Activated CD8-positive, alpha-beta memory T cell treated with anti-CD3 and anti-CD28 coated beads, Interleukin-2, amount 50 U/mL, for 48 hours (primary cell): ENCODE measurements at regions not wholly inside any gene's neighbourhood (a gene's known extent, or its start where the extent isn't known, plus 50 kb on each side); places are given as distances from the start of the nearest gene placed in this dataset.

Experiments
- DNase-seq: peaks from one replicate; pipeline ENCODE4 v3.0.0-alpha.2; 2020

DNA sequence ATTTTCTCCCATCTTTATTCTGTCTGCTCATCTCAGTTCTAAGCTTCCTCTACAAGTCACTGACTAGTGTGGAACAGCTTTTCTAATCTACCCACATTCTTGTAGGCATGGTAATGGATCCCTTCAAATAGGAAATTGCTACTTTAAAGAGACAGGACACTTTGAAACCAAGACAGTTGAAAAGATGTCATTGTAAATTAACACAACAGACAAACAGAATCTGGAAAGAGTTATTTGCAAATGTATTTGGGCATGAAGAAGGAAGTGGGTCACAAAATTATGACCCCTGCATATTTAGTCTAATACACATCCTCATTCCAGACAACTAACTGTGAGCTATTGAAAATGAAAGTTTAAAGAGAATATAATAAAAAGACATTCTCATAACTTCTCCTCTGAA lies 298.2 kb upstream of the MARCKS start:
- no peak for DNase-seq

DNA sequence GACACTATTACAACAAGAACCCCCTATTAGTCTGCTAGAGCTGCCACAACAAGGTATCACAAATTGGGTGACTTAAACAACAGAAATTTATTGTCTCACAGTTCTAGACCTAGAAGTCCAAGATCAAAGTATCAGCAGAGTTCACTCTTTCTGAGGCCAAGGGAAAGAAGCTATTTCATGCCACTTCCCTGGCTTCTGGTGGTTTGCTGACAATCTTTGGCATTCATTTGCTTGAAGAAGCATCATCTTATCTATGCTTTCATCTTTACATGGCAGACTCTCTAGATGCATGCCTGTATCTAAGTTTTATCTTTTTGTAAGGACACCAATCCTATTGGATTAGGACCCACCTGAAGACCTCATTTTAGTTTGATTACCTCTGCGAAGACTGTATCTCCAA lies 296.8 kb upstream of the MARCKS start:
- no peak for DNase-seq

DNA sequence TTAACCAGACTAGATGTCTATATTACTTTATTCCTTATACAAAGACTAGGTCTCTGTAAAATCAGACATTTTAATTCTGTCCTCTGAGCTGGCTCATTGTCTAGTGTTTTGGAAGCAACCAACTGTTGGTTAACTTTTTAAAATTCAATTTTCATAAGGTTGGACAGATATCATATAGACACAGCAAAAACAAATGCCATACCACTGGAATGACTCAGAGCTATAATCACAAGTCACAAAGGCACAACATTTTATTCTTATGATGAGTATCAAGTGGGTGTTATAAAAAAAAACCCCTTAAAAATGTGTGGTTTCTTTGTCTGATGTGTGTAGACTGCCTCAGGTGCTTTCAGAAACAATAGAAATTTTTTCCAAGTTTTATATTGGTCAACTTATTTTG lies 296.2 kb upstream of the MARCKS start:
- no peak for DNase-seq

DNA sequence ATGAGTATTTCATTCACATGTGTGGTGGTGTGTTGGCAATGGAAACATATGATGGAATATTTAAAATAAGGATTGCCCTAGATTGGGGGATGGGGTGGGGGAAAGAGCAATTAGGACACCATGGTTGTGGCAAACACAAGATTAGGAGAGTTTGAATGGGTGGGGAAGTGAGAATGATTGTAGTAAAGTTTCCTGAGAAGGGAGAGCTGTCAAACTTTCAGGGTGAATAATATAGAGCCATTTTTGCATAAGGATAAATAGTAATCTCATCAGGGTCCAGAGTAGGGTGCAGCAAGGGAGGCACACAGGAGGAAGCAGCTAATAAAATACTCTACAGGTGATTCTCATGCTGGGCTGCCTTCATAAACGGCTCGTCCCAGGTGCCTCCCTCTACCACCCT lies 294.9 kb upstream of the MARCKS start:
- no peak for DNase-seq

DNA sequence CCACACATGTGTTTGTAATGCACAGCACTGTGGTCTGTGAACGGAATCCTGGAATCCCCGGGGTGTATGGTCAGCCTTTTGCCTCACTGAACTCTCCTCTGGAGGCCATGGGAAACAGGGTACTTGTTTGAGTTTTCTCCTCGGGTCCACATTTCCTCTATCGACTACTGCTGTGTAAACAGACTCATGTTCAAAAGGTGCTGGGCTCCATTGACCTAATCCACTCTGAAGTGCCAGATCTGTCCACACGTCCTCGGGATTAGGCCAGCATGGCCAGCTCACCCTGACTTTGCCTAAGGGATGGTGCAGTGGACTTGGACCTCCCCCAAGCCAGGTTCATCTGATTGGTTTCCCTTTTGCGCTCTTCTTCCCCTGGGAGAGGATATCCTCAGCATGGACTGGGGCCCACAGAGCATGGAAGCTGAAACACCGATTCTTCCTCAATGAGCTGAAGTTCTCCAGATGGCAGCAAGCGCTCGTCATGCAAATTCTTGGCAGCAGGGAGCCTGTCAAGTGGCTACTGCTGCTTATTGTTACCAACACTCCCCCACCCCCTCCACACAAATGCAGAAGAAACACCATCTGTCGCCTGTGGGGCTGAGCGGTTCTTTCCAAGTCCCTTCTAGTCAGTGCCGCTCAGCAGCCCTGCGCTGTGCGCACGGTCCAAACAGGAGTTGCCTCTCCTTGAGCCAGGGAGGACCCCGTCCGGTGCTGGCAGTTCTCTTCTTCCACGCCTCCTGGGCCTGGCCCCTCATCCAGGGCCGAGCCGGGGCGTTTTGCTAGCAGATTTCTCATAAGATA lies 292.6 kb upstream of the MARCKS start:
- DNase-seq: no peak

DNA sequence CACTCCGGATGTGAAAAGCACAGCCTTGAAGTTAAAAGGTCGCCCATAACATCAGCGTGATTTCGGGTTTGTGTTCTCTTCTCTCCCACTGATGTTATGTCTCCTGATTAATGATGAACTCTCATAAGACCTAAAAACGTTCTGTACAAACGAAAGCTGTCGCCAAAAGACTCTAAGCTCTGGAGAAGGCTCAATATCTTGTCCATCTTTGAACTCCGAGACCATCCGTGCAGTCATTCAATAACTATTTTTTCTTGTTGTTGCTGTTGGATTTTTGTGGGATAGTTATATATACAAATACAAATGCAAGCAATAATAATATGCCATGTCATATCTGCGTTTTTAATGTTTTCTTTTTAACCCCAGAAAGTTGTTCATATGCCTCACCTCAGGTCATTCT lies 291.8 kb upstream of the MARCKS start:
- no peak for DNase-seq

DNA sequence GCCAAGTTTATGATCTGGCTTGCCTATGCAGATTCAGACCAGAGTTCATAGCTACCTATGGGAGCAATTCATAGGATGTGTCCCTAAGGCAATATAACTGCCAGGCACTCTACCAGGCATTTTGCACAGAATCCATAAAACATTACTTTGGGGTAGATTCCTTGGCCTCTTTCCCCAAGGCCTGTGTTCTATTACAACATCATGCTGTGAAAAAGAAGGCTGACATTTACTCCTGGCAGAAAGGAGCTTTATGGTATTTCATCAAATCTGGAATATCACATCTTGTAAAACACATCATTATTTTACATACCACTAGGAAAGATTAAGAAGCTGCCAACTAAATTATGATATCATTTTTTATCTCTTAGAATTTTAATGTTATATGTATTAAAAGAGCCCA lies 287.0 kb upstream of the MARCKS start:
- no peak for DNase-seq

DNA sequence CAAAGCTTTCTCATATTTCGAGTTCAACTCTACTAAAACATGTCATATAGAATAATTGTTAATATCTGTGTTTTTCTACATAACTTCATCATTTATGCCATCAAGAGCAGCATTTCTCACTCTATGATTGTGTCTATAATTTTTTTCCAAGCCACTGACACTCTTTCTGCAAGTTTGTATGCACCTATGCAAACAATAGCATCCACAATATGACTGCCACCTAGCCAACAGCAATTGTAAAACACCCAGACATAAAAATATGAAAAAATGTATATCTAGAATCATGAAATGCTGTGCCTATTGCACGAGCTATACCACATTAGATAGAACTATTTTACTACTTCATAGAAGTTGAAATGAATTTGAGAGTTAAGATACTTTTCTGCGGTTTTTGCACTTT lies 286.5 kb upstream of the MARCKS start:
- no peak for DNase-seq

DNA sequence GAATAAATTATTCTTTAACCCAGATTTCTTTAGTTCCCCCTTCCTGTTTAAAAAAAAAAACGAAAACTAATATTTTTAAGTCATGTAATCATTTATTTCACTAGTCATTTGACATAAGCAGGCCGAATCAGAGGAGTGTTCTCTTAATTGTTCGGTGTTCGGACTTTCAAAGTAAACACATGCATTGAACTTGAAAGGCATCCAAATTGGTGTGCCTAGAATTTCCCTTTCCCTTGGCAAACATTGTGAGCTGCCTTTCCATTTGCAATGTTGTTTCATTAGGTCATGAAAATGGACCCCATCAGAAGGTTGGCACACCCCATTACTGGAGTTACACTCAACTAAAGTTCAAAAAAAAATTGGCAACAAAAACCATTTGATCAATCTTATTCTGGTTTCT lies 283.0 kb upstream of the MARCKS start:
- no peak for DNase-seq

DNA sequence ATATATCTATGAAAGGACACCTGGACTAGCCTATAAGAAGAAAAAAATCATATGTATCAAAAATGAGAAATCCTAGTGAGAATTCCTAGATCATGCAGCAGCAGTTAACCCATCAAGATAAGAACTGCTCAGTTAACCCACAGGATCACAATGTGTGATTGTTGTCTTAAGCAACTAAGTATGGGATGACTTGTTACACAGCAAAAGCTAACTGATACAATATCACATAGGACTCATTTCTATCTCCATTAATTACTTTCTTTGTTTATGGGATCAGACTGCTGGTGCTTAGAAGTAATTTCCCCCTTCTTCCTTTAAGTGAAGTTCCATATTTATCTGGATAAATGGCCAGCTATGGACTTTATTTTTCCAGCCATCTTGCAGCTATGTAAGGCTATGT lies 280.8 kb upstream of the MARCKS start:
- DNase-seq: no peak

DNA sequence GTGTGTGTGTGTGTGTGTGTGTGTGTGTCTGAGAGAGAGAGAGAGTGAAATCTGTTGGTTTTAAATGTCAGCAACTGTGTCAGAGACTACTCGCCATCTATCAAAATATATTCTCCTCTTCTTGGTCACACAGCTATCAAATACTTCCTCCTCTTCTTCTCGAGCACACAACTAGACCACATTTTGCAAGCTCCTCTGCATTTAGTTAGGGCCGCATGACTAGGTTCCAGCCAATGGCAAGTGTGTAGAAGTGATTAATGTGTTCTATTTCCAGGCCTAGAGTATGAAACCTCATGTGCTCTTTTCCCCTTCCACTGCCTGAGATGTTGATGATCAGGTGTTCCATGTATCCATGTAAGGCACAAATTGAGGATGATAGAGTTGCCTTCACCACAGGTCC lies 278.5 kb upstream of the MARCKS start:
- DNase-seq: no peak

DNA sequence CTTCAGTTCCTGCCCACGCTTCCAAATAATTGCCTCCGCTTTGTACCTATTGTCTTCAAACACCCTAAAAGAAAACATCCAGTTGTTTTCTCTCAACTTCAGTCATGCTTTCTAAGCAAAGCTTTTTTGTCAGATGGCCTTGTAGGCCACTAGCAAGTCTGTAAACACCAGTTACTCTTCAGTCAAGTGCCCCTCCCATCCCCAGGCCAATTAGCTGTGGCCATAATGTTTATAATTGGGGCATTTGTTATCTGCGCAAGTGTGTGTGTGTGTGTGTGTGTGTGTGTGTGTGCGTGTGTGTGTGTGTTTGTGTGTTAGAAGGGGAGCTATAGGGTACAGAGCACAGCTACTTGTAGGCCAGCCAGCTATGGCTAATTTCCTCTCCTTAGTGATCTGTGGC lies 272.4 kb upstream of the MARCKS start:
- DNase-seq: no peak

DNA sequence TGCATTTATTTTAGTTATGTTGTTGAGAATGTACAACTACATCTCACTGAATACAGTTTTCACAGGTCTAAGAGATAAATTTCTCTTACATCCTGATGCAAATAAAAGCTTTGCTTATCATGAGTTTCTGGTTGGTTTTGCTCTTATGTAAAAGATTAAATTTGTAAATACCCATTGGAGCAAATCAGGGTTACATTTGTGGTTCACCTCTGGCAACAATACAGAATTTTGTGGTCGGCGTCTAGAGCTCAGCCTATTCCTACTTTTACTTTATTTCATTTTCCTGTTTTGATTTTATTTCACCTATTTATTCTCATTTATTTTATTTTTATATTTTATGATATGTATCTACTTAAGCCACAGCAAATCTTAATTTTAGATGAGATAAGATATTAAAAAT lies 271.9 kb upstream of the MARCKS start:
- no peak for DNase-seq

DNA sequence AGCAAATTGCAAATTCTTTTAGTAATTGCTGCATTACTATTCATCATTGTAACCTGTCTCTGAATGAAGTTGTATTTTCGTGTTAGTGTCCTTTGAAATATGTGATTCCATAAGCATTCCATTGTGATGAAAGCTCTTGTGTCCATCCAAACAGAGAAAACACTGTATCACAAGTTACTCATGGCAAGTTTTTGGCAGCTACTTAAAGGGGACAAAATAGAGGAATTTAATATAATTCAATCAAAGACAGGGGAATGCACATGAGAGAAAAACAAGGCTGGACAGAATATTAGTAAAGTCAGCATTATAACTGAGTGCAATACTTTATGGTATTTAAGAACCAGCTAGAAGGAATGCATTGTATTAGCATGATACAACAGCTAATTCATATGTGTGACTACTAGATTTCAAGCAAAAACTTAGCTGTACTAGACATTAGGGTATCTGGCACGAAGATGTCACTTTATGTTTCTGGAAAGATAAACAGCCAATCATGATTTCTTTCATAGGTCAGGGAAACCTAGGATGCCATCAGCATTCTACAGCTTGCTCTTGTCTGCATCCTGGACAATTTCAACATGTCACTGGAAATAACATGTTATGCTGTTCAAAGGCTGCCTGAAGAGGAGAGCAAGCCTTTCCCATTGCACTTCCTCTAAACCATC lies 270.6 kb upstream of the MARCKS start:
- DNase-seq: no peak

DNA sequence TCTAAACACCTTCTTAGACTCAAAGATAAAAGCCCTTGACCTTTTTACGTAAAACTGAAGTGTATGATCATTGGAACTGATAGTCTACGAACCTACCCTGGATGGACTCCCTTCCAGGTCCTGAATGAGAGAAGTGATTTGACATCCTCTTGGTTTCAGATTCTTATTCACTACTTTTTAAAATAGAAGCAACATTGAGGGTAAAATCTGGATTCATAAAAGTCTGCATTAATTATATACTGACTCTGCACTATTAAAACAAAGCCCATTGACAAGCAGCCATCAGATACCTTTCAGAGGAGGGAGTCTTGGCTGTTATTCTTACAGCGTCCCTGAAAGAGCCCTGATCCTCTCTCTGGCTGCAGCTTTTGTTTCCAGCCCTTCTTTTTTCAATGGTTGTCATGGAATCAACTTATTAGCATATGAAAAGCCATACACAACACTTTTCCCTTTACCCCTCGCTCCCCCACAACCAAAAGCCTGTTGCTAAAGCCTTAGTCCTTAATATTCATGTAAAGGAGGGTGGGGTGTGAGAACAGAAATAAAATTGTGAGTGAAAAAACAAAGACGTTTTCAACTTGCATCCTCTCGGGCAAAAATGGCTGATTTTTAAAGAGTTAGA lies 270.0 kb upstream of the MARCKS start:
- DNase-seq: no peak

DNA sequence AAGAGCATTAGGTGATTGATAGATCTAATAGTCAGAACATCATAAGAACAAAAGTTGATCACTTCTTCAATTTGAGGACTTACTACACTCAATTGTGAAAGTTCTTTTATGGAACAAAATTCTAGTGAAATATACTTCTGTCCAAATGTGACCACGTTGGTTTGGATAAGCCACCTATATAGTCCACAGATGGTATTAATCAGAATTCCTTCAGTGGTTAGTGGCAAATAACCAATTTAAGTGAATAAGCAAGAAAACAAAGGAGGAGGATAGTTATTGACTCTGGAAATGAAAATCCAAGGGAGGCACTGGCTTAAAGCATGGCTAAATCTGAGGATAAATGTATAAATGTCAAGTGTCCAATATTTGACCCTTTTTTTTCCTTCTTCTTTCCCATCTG lies 268.5 kb upstream of the MARCKS start:
- no peak for DNase-seq

DNA sequence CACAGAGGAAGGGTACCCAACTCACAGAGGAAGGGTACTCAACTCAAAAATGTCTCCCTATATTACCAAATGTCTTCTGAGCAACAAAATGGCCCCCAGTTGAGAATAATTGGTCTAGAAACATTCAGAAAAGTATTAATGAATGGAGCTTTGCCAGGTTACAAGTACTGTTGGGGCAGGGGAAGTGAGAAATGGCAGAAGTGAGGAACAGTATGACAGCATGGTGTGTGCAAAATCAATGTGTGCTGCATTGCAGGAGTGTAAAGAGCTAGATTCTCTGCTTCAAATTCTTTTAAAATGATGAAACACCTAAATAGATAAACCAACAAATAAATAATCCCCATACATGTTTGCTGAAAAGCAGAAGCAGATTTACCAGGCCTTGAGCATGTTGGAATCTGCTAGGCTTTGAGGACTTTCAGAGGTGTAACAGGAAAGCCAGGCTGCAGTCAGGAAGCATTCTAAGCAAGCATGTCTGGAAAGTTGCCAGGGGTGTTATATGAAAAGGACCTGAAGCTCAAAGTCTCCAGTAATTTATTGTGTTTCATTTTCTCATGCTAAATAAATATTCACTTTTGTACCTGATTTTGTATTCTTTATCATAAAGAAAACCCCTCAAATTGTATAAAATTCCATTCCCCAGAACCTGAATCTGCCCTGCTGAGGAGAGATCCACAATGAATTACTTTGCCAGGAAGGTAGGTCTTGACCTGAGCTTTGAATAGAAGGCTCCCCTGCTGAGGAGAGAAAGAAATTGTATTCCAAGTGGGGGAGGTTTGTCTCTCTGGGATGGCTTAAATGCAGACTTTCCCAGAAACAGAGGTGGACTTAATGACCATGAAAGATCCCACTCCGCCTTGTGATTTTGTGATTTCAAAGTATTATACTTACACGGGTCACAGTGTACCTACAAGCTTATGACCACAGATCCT lies 265.0 kb upstream of the MARCKS start:
- DNase-seq: no peak

DNA sequence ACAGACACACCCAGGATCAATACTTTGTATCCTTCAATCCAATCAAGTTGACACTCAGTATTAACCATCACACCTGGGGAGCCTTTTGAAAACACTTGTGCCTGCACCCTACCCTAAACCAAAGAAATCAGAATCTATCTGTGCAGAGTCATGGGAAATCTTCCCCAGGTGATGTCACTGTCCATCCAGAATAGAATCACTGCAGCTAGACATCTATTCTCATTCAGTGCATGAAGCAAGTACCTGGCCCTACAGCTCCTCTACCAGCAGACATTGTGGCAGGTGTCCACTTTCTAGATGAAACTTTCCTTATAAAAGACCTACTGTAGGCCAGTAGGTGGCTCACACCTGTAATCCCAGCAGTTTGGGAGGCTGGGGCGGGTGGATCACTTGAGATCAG lies 262.4 kb upstream of the MARCKS start:
- DNase-seq: no peak

DNA sequence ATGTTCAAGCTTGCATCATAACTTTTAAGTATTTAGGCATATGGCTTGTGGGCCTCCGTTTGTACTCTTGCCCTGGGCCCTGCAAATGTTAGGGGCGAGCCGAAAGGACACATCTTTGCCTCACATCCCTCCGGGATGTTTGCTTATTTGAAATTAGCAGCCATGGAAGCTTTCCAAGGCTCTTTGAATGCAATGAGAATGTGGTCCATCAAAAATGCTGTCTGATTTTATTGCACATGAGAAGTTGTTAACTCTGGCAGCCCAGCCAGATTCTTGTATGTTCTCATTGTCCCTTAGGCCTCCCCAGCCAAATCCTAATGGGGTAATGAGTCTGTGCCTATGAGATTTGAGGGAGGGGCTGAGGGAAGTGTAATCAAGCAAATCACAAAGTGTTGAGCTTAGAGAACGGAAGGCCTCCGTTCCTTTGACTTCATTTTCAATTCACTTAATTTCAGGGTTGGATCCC lies 261.2 kb upstream of the MARCKS start:
- DNase-seq: no peak

DNA sequence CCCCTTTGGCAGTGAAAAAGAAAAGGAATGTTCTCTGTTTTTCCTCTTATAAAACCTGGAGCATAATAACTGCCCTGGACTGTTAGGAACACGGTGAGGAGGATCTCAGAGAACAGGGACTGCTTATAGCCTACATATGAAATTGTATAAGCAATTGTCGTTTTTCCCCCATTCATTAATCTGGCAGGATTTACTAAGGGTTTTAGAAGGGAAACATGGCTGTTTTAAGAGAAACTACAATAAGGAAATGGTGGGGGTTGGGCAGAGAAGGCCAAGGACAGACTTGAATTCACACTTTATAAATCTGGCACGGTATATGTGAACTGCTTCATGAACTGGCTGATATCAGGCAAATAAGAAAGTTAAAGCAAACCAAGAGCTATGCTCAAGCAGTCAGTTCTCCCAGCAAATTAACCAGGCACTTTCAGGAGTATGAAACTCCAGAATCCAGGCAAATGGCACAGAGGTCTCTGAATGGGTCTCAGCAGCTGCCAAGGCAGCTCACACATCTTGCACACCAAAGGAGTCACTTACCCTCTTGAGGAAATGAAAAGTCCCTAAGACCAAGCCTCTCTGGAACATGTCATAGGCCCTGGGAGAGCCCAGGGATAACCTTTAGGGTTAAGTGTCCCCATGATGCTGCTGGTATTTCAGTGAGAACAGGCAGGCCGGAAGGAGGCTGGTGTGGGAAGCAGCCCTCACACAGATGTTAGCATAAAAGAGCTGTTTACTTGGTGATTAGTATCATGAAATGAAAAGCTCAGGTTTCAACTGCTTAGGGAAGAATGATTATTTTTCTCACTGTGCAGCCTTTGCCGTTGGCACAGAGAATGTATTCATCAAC lies 260.5 kb upstream of the MARCKS start:
- no peak for DNase-seq

DNA sequence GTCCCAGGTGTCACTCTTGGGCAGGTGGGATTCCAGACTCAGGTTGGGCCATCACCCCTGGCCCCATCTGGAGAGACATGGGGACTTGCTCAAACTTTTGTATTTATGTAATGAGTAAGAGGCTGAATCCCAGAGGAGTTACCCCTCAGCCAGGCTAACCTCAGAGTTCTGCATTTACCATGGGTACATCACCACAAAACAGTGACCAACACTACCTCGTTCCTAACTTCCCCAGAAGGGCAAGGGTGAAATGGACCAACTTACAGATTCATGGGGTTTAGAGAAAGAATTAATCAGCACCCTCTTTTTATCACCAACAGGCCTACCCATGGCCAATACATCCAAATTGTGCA lies 259.9 kb upstream of the MARCKS start:
- no peak for DNase-seq

DNA sequence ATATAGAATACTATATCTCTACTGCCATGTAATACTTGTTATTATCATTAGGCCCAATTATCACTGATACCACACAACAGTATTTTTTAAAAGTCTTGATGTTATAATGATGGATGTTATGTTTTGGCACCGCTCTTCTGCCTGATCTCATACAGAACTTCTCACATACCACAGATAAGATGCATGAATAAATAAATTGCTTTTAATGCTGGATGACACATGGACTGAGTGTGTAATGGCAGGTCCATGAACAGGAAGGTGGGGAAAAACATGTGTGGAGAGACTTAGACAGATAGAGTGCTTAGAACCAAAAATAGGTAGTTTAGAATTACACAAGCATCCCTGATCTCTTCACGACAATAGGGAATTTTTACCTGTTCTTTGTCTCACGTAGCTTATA lies 258.4 kb upstream of the MARCKS start:
- no peak for DNase-seq
